GM19025 (cell line): ENCODE measurements at regions not wholly inside any gene's neighbourhood (a gene's known extent, or its start where the extent isn't known, plus 50 kb on each side); places are given as distances from the start of the nearest gene placed in this dataset.
"Not testable (repeated sequence)": the region's sequence is repeated elsewhere in the genome, so short reads cannot be mapped to it uniquely, and the experiment has no call there.

Experiments used
- ATAC-seq: cut with Tn5 transposase; IDR thresholded peaks from one replicate; pipeline ENCODE4 v1.9.1; 2021; ENCODE audit warnings: mild to moderate bottlenecking, low read depth, moderate library complexity; ENCODE audit not compliant: unreplicated experiment

GRCh38 chr1:234814235-234814634, 204.3 kb upstream of the IRF2BP2 start:
- ATAC-seq = not testable (repeated sequence)

GRCh38 chr1:234811824-234812223, 201.8 kb upstream of the IRF2BP2 start:
- not testable (repeated sequence) for ATAC-seq

DNA sequence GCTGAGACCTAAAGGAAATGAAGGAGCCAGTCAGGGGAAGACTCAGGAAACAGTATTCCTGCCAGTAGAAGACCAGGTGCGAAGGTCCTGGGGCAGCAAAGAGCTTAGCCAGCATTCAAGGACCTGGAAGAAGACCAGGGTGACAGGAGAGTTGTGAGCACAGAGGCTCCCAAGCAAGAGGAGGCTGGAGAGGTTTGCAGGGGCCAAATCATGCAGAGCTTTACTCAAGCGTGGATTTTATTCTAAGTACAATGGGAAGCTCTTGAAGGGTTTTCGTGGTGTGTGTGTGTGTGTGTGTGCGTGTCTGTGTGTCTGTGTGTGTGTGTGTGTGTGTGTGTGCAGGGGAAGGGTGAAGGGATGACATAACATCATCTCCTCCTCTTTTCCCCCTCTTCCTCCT, 200.7 kb upstream of the IRF2BP2 start:
- ATAC-seq = not testable (repeated sequence)

GRCh38 chr1:234809854-234810245, 199.9 kb upstream of the IRF2BP2 start:
- ATAC-seq = not testable (repeated sequence)

DNA sequence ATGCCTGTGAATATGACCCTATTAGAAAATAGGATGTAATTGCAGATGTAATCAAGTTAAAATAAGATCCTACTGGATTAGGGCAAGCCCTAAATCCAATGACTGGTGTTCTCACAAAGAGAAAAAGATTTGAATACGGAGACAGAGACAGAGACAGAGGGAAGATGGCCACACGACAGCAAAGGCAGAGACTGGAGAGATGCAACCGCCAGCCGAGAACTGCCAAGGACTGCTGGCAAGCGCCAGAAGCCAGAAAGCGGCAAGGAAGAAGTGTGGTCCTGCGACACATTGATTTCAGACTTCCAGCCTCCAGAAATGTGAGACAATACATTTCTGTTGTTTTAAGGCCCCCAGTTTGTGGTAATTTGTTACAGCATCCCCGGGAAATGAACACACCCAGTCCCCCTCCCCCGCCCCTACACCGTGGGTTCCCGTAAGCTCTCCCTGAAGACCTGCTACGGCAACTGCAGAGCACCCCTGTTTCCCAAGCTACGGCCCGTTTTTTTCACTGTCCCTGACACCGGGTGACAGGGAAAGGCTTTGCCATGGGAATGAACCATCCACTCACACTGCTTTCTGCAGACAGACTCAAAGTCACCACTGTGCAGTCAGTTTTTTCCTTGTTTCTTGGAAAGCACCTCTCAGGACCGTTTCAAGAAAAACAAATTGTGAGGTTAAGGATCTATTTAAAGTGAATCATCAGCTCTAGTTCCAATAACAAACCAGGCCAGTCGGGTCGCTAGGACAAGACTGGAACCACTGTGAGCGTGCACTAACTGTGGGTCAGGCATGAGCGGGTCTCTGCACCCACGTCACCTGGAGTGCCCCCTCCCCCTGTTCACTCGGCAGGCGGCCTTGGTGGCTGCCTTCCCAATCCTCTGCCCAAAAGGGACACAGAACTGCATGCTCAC, 199.2 kb upstream of the IRF2BP2 start:
- ATAC-seq = peak; percentile 67

DNA sequence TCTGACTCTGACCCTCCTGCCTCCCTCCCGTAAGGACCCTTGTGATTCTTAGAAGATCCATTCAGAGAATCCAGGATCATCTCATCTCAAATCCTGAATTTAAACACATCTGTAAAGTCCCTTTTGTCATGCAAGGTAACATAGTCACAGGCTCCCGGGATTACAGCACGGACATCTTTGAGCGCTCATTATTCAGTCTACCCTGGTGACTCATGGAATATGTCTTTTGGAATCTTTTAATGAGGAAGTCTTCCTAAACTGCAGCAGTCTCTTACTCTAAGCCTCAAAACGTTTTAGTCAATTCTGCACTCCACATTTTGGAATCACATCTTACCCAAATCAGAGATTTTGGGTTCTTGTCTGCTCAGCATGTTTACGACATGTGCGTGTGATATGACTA, 198.5 kb upstream of the IRF2BP2 start:
- not testable (repeated sequence) for ATAC-seq

GRCh38 chr1:234807705-234808104, 197.7 kb upstream of the IRF2BP2 start:
- ATAC-seq = not testable (repeated sequence)

DNA sequence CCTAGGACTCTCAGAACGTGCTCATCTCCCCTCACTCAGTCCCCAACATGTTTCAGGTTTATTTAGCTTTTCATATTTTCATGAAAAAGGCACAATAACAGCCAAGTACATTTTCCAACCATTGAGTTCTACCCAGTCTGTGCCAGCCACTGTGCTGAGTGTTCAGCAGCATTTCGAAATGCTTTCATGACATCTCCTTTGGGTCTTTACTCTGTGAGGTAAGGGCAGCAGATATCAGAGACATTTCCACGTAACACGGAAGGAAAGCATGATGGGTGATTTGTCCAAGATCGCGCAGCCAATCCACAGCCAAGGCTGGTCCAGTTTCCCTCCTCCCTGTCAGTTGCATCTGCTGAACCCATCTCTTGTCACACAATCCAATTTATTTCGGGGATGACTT, 192.6 kb upstream of the IRF2BP2 start:
- ATAC-seq = not testable (repeated sequence)

GRCh38 chr1:234801636-234802035, 191.7 kb upstream of the IRF2BP2 start:
- not testable (repeated sequence) for ATAC-seq

- ATAC-seq = not testable (repeated sequence)
Measured at GRCh38 chr1:234801147-234801546, 191.2 kb upstream of the IRF2BP2 start.

DNA sequence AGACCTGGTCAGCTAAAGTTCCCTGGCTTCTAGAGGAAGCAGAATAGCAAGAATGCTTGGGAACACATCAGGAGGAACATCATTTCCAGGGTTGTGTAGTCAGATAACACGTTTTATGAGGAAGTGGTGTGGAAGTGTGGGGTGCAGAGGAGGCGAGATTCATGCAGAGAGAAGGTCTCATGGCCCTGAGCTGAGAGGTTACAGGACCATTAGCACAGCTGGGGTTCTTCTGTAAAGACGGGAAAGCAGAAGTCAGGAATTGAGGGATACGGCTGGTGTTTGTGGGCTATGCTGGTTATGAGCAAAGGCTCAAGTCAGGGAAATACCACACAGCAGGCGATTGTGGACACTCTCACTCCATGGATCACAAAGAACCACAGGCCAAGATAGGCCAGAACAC, 190.6 kb upstream of the IRF2BP2 start:
- not testable (repeated sequence) for ATAC-seq

DNA sequence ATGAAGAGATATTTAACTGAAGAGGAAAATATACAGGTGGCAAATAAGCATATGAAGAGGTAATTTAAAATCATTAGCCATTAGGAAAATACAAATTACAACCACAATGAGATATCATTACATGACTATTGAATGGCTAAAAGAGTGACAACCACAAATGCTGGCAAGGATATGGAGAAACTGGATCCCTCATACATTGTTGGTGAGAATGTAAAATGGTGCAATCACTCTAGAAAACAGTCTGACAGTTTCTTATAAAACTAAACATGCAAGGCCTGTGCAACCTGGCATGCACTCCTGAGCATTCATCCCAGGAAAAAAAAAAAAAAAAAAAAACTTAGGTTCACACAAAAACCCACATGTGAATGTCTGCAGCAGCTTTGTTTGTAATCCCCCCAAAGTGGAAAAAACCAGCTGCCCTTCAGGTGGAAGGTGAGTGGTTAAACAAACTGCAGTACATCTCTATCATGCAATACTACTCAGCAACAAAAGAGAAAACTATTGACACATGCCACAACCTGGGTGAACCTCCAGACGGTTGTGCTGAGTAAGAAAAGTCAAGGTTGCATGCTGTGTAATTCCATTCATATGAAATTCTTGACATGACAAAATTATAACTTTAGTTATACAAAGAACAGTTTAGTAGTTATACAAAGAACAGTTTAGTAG, 189.2 kb upstream of the IRF2BP2 start:
- not testable (repeated sequence) for ATAC-seq

DNA sequence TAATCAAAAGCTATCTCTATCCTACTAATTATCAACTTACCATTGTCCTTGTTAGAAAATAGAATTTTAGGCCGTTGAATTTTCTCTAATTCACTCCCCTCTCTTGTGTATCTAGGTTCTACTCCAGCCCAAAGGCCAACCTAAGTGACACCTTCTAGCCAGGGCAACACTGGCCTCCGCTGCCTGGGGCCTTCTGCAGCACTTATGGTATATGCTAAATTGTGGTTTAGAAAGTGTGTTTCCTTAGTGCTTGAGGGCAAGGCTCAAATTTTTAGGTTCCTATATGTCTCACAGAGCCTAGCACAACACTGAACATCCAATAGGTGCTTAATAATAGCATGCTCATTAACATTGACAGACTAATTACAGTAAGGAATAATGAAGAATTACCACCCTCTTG, 187.2 kb upstream of the IRF2BP2 start:
- ATAC-seq = not testable (repeated sequence)

GRCh38 chr1:234796438-234796792, 186.4 kb upstream of the IRF2BP2 start:
- ATAC-seq = not testable (repeated sequence)

GRCh38 chr1:234795711-234796437, 185.9 kb upstream of the IRF2BP2 start:
- ATAC-seq = not testable (repeated sequence)

DNA sequence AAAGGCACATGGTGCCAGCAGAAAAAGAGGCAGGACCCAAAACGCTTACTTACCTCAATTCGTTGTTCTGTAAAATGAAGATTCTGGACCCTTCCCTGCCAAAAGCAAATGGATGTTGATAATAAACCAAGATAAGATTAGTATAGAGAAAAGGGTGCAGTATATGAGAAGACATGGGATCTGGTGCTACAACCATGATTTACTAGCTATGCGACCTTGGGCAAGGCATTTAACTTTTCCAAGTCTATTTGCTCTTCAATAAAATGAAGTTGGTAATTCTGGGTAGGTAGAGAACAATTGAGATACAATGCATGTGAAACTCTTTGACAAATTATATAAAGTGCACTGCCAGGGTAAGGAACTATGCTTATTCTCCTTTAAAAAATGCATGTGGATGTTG, 185.0 kb upstream of the IRF2BP2 start:
- ATAC-seq = not testable (repeated sequence)

GRCh38 chr1:234794452-234794851, 184.5 kb upstream of the IRF2BP2 start:
- ATAC-seq = not testable (repeated sequence)

- ATAC-seq = not testable (repeated sequence)
Measured at GRCh38 chr1:234793924-234794323, 183.9 kb upstream of the IRF2BP2 start.

- not testable (repeated sequence) for ATAC-seq
Measured at GRCh38 chr1:234792221-234792864, 182.4 kb upstream of the IRF2BP2 start.

DNA sequence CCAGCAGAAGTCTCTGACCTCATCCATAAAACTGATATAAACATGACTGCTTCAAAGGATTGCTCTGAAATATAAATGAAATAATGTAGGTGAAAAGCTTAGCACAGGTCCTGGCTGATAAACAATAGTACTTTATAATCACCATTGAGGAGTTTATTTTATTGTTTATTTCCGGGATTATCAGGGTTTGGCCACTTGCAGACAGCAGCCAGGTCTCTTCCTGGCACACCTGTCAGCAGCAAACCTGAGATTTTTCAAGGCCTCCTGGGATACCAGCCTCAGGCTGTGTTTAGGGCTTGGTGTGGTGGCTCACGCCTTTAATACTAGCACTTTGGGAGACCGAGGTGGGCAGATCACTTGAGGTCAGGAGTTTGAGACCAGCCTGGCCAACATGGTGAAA, 181.6 kb upstream of the IRF2BP2 start:
- not testable (repeated sequence) for ATAC-seq
